Islet precursor cell (in vitro differentiated cells): ENCODE measurements at regions not wholly inside any gene's neighbourhood (a gene's known extent, or its start where the extent isn't known, plus 50 kb on each side); places are given as distances from the start of the nearest gene placed in this dataset.
A peak's percentile ranks its signal among the peaks of the same experiment; 100 is the strongest.

ENCODE experiments used
- DNase-seq: peaks from one replicate; pipeline ENCODE4 v3.0.0-alpha.2; 2018

DNA sequence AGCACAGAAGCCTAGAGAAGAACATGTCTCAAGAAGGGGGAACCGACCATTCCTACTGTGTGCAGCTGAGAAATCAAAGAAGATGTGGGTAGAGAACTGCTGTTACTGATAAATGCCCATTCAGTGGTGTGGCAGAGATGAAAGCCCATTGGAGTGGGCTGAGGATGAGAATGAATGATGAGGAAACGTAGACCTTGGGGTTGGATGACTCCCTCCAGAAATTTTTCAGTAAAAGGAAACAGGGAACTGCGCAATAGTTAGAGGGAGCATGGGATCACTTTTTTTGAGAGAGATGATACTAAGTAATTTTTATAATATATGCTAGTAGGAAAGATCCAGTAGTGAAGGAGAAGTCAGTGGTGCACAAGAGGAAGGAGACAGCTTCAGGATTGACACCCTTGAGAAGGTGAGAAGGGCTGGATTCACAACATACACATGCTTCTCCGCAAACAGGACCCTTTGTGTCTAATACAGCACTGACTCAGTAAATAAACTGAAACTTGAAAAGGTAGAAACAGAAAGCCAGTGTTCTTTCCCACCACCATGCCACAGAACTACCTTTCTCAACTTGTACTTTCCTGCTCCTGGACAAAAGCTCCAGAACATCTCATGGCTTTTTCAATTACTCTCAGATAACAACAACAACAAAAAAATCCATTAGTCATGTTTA lies 104.7 kb upstream of the IL6 start:
- DNase-seq = no peak

DNA sequence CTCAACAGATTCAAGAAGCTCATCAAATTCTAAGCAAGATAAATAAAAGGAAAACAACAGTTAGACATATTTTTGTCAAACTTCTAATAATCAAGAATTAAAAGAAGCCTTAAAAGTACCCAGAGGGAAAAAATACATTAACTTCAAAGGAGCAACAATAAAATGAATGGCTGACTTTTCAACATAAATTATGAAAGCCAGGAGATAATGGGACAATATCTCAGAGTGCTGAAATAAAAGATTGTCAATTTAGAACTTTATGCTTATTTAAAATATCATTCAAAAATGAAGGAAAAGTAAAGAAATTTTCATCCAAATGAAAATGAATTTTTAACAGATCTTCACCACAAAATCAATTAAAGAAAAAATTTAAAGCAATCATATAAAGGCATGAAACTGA lies 108.5 kb upstream of the IL6 start:
- DNase-seq = no peak

DNA sequence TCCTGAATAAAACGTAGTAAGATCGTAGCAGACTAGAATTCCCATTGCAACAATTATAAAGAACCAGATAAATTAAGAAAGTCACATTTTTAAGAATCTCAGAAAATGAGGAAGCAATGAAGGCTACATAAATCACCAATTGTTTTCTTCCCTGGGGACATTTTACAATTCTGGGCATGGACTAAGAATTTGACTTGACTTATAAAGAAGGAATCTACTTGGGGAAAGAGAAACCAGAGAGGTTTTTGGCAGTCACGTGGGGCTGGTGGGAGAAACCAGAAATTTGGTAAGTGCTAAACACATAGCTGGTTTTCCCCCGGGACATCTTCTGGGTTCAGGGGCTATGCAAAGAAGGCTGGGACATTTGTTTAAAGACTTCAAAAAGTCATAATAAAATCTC lies 109.8 kb upstream of the IL6 start:
- DNase-seq = no peak

DNA sequence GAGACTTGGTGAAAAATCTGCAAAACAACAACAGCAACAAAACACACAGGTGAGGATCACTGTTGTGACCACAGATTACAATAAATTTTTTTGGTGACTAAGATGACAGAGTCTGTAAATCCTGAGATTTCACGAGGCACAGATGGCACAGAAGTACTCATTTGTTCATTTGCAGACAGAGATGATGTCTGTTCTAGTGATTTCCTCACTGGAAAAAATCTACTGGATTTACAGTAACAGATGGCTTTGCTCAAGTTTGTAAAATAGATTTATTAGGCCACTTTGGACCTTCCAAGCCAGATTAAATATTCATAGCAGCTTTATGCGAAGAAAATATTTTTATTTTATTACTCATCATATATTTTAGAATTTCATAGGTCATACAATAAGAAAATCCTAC lies 113.5 kb upstream of the IL6 start:
- no peak for DNase-seq

DNA sequence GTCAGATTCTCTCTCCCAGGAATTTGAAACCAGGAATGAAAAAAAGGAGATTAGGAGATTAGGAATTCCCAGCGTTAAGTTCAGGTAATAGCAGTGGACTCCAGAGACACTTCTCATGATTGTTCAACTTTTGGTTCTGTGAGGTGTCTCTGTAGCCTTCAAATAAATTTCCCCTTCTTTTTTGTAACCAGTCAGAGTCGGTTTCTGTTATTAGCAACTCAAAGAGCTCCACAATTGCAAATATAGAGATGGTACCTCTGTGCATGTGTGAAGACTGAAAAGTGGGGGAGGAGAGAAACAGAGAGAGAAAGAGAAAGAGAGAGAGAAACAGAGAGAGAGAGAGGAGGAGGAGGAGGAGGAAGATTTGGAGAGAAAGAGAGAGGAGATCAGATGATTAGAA lies 112.8 kb upstream of the STEAP1B start:
- DNase-seq = no peak

DNA sequence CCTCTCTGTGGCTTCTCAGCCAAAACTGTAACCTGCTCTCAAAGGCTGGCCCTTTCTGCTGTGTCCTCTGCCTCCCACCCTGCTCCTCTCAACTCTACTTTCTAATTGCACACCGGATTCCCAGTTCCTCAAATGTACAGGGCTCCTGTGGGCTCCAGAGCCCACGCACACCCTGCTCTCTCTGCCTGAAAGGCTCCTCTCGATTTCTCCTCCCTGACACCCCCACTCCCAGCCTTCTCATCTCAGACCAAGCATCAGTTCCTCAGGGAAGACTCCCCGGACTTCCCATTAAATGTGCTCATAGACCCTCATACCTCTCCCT lies 111.7 kb upstream of the STEAP1B start:
- DNase-seq = no peak

DNA sequence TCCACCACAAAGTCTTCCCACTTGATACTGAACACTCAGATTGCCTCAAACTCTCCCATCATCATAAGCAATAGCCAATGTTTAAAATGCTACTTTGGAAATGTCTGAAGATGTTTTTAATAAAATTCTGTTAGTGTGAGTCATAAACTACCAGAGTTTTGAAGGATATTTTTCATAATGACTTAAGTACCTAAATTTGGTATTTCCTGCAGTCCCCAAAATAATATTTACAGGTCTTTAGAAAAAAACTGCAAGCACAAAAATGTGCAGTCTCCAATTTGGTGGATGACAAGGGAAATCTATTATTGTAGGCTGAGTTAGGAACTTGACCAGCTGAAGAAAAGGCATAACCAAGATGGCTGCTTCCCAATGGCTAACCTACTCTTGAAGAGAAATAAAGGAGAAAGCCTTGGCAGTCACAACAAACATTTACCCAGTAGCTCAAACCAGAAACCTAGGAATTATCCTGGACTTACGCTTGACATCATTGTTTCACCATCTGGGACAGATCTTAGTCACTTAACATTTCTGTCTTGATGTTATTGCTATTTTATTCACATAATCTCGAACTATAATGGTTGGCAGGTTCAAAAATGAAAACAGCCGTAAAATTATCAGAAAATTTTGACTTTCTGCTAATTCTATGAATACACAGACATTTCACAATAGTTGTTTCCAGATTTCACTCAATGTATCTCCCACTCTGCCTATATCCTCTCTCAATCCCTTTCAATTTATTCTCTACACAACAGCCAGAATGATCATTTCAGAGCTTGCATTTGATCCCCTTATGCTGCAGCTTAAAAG lies 111.2 kb upstream of the STEAP1B start:
- DNase-seq = no peak

DNA sequence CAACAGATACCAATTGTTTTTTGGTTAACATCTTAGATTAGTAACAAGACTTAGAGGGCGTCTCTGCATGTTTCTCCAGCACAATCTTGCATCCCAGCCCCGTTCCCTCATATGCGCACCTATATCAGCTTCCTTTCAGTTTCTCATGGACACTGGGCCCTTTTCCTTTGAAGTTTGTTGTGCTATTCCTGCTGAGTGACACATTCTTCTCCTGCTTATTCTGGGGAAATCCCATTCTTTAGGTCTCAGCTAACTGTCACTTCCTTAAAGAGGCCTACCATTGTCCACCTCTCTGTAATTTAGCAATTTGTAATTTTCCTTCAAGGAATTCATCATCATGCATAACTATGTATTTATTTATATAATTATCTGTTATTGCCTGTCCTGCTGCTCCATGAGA lies 110.3 kb upstream of the STEAP1B start:
- DNase-seq = no peak

DNA sequence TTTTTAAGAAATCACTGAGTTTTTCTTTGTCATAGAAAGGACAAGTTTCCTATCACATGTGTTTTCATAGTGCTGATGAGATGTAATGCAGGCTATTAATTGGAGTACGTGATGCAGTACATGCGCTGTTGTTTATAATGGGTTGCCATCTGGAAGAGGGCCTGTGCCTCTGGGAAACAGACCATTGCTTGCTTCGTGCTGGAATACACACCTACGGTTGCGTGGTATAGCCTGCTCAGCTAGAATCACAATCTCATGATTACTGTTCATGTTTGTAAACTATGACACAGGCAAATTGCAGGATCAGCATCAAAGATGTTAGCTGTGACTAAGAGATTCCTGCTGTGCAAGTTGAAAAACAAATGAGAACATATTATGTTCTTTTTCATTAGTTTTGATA lies 107.2 kb upstream of the STEAP1B start:
- DNase-seq = no peak

DNA sequence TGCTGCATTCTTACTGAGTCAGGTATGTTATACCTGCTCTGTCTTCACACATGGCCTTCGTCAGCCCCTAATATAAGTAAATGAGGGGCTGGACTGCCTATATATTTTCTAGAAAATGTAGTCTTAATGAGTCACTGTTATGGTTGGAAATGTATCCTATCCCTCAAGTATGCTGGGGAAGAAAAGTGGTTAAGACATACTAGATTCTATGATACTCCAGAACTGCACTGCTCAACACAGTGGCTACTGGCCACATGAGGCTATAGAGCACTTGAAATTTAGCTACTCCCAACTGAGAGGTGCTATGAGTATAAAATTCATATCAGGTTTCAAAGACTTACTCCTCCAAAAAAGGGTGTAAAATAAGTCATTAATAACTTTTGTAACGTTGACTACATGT lies 104.3 kb upstream of the STEAP1B start:
- no peak for DNase-seq

DNA sequence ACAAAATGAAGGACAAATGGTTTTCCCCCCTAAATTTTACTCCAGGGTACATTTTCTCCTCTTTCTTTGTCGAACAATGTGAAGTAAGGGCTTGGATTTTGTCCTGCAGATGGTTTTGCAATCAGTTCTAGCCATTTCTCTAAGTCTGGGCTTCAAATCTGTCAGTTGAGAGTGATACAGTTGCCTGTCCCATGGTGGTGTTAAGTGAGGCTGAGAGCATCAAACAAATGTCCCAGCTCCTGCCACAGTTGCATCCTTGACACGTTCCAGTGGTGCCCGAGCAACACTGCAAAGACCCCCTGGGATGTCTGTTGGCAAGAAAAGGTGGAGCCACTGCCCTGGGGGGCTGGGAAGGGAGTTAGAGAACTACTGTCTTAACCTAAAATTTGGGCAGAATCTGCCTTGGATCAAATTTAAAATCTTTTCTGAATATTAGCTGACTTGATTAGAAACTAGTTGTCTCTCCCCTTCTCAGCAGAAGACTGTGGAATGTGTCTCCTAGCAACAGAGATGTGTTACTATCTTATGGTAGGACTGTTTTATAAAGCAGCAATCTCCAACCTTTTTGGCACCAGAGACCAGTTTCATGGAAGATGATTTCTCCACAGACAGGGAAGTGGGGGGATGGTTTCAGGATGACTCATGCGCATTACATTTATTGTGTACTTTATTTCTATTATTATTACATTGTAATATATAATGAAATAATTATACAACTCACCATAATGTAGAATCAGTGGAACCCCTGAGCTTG lies 102.0 kb upstream of the STEAP1B start:
- DNase-seq = no peak

DNA sequence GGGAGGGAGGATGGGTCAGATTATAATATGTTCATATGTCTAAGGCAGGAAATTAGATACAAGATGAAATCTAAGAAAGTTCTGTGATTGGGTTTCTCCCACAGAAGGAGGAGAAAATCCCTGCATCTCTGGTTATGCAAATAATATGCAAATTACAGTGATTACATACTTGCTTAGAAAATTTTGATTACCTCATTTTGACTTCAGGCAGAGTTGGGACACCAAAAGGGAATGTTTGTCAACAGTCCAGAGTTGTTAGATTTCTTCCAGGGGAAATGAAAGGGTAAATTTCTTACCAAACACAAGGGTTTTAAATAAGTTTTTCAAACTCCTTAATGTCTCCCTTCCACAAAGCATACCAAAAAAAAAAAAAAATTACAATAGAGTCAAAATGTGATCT lies 101.4 kb upstream of the STEAP1B start:
- no peak for DNase-seq

DNA sequence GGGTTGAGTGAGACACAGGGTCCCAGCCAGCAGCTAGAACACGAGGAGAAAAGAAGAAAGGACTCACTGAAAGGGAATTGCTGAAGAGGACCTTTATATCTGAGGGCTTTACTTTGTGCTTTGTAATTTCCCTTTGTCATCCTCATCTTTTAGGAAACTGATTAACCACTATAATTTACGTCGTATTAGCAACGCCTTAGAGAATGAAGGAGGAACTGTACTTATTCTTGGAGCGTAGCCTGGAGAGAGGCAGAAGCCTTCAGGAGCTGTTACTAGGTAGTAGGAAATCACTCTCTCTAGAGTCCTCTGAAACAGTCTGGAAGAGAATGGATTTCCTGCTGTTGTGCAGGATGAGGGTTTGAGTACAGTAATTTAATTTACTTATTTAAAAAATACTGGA lies 101.0 kb upstream of the STEAP1B start:
- DNase-seq = no peak

DNA sequence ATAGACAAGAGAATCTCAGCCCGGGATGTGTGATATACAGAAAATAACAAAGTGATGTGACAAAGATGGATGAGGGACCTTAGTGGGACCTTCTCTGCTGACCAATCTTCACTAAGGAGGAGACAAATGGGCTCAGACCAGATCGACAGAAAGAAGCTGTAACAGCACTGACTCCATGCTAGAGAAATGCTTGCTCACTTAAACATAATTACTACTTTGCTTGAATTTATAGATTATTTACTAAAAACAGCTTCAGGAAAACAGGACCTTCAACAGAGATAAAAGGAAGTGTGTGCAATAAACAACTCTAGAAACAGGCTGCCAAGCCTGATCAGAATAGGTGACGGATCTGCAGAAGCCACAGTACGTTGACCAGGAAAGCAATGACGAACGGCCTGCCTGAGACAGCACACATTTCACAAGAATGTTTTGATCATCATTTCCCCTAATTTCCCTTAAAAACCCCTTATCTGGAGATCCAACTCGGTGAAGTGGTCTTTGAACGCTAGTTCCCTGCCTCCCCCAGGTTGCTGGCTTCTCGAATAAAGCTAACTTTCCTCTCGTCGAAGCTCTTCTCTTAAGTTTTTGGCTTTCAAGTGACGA lies 98.4 kb upstream of the STEAP1B start:
- peak; percentile 58 for DNase-seq

DNA sequence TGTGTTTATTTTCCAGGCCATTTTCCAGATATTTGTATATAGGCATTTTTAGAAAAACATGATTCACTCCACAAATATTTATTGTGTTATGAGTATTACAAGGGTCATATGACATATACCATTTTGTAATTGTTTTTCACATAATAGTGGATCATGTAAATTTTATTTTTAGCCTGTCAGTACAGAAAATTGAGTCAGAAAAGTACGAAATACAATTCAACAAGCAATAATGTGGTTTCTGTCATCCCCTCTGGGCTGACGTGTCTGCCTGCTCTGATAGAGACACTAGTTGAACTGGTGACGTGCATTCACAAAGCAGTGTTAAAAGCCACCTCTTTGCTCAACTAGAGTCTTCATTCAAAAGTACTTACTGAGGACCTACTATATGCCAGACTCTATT lies 97.9 kb upstream of the STEAP1B start:
- no peak for DNase-seq

DNA sequence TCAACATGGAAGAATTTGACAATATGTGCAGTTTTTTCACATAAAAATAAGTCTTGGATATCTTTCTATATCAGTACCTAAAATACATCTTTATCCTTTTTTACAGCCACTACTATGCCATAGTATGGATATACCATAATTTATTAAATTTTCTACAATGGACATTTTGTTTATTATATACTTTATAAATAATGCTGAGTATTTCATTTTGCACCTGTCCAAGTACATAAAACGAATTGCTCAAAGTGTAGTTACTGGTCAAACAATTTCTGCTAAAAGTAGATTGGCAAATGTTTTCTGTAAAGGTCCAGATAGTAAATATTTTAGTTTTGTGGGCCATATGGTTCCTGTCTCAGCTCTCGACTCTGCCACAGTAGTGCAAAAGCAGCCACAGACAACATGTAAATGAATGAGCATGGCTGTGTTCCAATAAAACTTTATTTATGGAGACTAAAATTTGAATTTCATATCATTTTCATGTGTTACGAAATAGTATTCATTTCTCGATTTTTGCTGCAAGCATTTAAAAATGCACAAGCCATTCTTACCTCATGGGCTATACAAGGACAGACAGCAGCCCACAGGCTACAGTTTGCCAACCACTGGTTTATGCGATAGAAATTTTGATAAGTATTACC lies 96.9 kb upstream of the STEAP1B start:
- no peak for DNase-seq

DNA sequence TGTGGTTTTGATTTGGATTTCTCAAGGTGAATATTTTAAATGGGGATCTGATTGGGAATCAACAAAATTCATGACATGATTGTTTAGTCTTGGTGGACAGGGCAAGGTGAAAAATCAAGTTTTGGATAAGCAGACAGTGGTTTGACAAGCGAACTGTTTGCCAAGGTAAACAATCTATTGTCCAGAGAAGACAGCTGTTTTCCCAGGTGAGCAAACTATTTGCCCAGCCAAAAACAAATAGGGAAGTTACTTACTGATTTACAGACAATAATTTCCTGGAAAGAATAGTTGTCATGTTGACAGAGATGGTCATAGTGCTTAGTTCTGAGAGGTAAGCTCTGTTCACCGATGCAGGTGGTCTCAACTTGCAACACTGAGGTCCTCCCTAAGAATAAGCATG lies 94.0 kb upstream of the STEAP1B start:
- no peak for DNase-seq

DNA sequence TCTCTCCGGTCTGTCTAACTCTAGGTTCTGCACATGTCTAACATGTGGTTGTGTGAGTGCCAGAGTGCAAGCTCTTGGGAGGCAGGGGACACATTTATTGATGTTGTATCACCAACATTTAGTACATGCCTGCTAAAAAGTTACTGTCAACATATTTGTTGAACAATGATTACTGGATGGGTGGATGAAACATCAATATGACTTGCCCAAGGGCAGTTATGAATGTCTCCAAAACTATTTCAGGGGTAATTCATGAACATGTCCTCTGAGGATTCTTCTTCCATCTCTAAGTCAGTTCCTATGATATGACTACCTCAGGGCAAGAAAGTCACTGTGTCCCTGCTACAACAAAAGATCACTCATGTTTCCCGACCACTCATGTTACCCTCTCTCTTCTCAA lies 91.3 kb upstream of the STEAP1B start:
- no peak for DNase-seq

DNA sequence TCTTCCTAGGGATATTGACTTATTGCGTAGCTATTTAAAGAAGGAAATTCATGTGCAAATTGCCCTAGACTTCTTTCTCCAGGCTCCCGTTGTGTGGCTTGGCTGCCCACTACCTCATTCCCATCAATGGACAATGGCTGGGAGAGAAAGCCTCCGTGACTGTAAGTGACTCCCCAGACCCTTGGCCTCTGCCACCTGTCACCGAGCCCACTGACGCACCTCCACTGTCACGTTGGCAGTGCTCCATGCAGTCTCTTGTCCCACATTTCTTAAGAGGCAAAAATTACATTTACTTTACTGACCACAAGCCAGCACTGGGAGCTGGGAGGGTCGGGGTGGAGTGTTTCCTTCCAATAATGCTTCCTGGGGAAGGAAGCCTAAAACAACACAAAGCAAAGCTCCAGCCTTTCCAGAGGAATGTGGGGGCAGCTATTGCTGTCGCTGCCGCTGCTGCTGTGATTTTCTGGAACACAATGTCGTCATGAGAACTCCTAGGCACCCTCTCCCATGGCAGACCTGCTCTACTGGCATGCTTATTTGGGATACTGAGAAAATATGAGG lies 89.7 kb upstream of the STEAP1B start:
- DNase-seq = no peak

DNA sequence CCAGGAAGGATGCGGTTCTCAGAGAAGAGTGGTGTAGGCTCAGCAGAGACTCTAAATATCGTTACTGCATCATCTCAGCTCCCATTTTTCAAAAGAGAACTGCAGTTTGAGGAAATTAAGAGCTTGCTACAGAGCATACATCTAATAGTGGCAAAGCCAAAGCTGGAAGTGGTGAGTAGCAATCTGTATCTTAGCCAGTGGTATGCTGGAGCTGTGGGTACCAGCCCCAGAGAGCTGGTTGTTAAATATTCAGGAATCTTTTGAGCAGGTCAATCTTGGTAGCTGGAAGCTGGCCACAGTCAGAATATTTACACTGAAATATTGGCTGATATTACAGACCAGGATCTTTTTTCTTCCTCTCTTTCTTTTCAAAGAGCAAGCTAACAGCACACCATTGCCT lies 88.4 kb upstream of the STEAP1B start:
- DNase-seq = no peak

DNA sequence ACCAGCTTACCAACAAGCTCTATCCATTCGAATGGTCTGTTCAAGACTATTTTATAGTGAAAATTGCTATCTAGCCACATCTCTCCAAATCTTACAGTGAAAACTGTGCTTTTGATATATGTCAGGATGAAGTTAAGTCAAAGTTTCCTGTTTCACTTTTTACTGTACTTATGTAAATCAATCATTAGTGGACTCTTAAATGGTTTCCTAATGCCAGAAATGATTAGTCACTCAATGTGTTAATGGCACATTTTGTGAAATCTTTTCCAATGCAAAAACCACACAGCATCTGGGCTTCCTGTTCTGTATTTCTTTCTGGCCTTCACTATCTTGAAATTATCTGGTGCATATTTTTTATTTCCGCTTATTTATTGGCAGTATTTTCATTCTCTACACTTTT lies 87.3 kb upstream of the STEAP1B start:
- DNase-seq = no peak

DNA sequence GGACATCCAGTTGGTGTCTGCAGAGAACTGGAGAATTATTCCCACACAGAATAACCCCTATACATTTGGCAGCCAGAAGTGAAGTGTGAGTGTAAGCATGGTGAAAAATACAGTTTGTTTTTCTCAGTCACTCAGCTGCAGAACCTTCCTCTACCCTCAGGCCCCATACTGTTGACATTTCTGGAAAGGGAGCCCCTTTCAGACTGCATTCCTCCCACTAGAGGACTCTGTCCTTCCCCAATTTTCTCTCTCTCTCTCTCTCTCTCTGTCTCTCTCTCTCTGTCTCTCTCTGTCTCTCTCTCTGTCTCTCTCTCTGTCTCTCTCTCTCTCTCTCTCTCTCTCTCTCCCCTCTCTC lies 86.8 kb upstream of the STEAP1B start:
- DNase-seq = peak; percentile 71
